Fibroblast of skin of back (primary cell): ENCODE measurements at regions not wholly inside any gene's neighbourhood (a gene's known extent, or its start where the extent isn't known, plus 50 kb on each side); places are given as distances from the start of the nearest gene placed in this dataset.
A peak's percentile ranks its signal among the peaks of the same experiment; 100 is the strongest.
"Not testable (repeated sequence)": the region's sequence is repeated elsewhere in the genome, so short reads cannot be mapped to it uniquely, and the experiment has no call there.

Source experiments
- DNase-seq: peaks from one replicate; pipeline ENCODE4 v3.0.0-alpha.2; 2013

DNA sequence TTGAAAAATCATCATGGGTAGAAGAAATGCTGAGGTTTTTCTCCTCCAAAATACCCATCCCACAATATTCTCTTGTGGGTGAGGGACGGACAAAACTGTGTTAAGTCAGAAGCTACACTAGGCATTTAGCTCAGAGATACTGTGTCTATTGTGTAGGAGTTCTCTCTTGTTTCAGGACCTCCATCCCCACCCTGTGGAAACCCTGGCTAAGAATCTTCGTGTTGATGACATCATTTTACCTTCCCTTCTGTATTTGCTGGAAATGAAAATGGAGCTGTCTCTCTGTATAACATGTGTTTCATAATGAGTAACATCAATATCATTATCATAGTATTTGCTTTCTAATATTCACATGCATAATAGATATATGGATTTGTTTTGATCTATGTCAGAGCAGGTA is 1193.0 kb upstream of the CITED2 start:
- DNase-seq: no peak

DNA sequence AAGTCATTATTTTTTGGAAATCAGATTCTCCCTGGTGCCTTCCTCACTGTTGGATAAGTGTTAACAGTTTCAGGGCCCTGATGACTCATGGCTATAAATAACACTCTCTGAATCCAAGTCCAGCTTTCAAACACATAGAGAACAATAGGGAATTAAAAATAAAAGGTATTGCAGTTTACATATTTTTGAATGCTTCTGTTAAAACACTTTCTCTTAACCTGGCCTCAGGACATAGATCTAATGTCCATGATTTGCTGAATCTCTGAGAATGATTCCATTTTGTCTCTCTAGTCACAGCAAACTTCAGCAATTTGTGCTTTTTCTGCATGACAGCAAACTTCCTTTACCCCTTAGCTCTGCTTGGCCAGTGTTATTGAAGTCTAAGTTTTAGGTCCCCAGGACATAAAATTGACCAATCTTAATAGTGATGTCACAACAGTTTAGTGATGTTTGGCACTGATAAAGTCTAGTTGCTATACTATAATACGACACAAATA is 1192.4 kb upstream of the CITED2 start:
- DNase-seq: peak; percentile 79

- no peak for DNase-seq
Measured at GRCh38 chr6:140563728-140564127, 1189.3 kb upstream of the CITED2 start.

GRCh38 chr6:140561701-140562100 is 1187.3 kb upstream of the CITED2 start:
- DNase-seq: no peak

- no peak for DNase-seq
Measured at GRCh38 chr6:140560671-140561070, 1186.2 kb upstream of the CITED2 start.

DNA sequence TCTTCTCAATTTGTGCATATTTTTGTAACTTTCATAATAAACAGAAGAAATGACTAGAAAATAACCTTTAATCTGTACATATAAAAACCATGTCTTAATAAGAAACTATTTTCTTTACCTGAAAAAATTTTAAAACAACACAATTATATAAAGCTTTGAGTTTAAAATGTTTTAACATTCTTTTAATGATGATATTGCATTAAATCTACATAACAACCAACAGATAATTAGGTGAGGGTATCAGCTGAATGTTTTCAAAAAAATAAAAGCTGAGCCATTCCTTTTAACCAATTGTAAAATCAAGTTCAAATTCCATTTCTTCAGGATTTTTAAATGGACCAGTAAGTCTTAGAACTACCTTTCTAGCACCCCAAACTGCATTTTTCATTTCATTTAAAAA is 1185.0 kb upstream of the CITED2 start:
- no peak for DNase-seq

- no peak for DNase-seq
Measured at GRCh38 chr6:140554421-140554820, 1180.0 kb upstream of the CITED2 start.

DNA sequence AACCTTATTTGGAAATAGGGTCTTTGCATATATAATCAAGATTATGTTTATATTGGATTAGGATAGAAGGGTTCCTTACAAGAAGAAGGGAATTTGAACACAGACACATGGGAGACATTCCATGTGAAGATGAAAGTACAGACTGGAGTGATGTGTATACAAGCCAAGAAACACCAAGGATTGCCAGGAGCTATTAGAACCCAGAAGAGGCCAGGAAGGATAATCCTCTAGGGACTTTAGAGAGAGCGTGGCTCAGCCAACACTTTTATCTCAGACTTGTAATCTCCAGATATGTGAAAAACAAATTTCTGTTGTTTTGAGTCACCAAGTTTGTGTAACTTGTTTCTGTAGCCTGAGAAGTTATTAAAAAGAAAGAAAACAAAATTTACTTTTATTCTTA is 1173.9 kb upstream of the CITED2 start:
- DNase-seq: no peak

DNA sequence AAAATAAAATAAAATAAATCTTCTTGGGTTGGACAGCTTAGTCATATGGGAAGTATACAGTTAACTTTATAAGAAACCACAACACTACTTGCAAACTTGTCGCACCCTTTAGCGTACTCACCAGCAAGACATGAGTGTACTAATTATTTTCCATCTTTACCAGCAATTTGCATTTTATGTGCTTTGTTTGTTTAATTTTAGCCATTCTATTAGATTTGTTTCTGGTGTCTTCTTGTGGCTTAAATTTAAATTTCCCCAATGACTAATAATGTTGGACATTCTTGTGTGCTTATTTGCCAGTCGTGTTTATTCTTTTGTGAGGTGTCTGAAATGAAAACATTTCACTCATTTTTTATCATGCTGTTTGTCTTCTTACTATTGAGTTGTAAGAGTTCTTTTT is 1172.2 kb upstream of the CITED2 start:
- peak; percentile 89 for DNase-seq

DNA sequence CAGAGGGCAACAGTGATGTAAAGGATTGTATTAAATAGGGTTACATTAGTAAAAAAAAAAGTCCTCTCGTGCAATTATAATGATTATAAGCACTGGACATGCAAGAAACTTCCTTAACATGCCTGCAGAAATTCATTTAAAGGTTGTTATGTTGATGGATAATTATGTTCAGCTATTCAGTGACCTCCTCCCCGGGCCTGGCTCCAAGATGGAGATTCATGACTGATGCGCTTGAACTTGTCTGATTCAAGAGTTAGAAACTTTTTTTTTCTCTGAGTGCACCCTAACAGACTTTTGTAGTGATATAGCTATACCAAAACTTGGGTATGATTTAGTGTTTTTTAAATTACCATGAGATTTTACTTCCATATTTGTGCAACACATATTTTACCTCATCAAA is 1170.0 kb upstream of the CITED2 start:
- no peak for DNase-seq

- no peak for DNase-seq
Measured at GRCh38 chr6:140542863-140543262, 1168.4 kb upstream of the CITED2 start.

DNA sequence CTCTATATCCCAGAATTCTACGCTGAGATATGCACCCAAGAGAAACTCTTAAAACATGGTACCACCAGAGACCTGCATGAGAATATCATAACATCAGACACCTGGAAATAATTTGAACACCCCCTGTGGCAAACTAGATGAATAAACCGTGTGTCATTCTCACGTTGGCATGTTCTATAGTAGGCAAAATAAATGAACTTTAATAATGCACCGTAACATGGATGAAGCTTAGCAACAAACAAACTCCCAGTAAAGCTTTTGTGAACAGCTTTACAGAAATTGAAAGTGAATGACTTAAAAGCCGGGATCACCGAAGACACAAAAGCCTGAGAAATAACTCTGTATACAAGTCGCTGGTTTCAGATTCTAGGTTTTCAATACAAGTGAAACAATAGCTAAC is 1166.8 kb upstream of the CITED2 start:
- DNase-seq: peak; percentile 72

- DNase-seq: no peak
Measured at GRCh38 chr6:140540743-140541142, 1166.3 kb upstream of the CITED2 start.

- DNase-seq: peak; percentile 47
Measured at GRCh38 chr6:140538926-140539325, 1164.5 kb upstream of the CITED2 start.

- DNase-seq: peak; percentile 100
Measured at GRCh38 chr6:140537834-140538705, 1163.6 kb upstream of the CITED2 start.

DNA sequence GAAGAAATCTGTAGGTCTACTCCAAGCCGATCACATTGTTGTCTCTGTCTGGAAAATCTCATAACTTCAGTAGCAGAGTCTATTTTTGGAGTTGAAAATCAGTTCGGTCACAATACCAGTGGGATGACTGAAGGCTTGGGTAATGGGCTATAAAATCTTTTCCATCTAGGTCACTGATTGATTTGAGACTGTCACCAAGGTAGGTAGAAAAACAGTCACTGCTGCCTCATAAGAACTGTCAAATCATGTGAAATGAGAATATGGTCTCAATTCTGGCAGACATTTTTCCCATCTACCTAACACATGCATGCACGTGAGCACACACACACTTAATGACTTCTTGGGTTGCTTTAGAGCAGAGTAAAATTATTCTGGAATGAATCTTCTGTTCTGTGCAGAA is 1162.8 kb upstream of the CITED2 start:
- peak; percentile 90 for DNase-seq

DNA sequence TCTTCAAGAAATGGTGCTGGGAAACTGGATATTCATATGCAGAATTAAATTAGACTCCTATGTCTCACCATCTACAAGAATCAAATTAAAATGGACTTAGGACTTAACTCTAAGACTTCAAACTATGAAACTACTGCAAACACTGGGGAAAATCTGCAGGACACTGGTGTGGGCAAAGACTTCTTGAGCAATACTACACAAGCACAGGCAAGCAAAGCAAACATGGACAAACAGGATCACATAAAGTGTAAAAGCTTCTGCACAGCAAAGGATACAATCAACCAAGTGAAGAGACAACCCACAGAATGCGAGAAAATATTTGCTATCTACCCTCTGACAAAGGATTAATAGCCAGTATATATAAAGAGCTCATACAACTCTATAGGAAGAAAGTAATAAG is 1161.1 kb upstream of the CITED2 start:
- no peak for DNase-seq

DNA sequence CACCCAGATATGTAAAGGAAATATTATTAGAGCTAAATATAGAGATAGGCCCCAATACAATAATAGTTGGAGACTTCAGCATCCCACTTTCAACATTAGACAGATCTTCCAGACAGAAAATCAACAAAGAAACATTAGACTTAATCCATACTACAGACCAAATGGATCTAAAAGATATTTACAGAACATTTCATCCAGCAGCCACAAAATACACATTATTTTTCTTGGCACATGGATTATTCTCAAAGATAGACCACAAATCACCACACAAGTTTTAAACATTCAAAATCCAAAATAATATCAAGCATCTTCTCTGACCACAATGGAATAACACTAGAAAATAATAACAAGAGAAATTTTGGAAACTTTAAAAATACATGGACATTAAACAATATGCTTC is 1159.1 kb upstream of the CITED2 start:
- peak; percentile 51 for DNase-seq

DNA sequence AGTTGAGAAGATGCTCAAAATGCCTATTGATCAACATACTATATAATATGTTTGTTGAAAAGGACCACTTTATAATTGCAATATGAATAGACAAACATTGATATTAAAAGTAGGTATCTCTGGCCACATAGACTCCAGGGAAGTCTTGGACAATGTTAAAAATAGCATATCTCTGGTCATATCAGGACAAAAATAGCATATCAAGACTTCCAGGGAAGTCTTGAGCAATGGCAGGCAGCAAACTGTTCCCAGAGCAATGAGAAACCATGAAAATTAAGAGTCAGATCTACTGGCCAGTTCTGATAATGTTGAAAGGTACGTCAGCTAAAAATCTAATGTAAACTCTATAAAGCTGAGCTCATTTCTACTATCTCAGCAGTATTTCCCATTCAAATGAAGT is 1130.3 kb upstream of the CITED2 start:
- no peak for DNase-seq

- peak; percentile 51 for DNase-seq
Measured at GRCh38 chr6:140500849-140501248, 1126.4 kb upstream of the CITED2 start.

DNA sequence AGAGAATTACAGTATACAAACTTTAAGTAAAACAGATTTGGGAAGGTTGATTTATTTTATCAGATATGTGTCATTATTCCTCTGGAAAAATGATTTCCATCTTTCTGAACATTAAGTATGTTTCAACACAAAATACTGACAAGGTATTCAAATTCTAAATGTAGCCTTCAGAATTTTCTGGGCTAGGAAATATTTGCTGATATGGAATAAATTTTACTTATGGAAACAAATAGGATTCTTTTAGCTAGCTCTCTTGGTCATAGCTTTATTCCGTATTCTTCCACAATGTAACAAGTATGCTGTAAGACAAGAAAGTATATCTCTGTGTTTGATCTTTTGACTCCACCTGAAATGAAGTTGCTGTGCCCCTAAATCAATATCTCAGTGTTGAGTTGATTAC is 1125.2 kb upstream of the CITED2 start:
- DNase-seq: no peak

DNA sequence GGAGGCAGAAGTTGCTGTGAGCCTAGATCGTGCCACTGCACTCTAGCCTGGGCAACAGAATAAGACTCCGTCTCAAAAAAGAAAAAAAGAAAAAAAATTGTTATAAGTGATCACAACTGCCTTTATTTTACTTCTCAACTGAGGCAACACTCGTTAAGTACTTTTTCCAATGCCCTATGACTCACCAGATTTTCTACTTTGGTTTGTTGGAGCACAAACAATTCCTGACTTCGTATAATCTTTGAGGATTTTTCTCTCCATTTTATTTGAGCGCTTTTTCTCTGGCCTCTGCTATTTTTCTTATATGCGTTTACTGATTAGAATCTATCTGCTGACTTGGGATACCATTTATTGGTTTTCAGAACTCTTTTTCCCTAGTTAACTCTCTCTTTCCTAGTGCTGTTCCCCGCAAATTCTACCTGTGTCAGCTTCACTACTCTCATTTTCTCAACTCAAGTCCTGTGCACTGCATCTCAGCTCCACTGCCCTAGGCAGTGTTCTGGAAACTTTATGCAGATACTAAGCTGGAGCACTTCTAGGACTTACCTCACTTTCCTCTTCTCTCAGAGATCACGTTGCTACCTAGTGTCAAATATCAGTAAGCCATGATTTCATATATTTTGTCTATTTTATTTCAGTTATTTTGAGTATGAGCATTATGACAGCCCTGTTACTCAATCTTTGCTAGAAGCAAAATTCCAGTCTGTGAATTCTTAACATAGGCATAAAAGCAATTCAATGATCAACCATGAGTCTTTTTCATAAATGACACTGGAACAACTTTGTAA is 1120.1 kb upstream of the CITED2 start:
- peak; percentile 41 for DNase-seq

DNA sequence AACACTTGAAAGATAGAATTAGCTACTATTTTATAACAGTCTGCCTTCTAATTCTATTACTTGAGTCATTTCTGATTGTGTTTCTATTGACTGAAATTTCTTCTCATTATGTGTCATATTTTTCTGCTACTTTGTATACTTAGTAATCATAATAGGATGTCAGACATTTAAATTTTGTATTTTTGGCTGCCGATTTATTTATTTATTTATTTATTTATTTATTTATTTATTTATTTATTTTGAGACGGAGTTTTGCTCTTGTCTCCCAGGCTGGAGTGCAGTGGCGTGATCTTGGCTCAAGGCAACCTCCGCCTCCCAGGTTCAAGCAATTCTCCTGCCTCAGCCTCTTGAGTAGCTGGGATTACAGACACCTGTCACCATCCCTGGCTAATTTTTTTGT is 1119.0 kb upstream of the CITED2 start:
- not testable (repeated sequence) for DNase-seq

DNA sequence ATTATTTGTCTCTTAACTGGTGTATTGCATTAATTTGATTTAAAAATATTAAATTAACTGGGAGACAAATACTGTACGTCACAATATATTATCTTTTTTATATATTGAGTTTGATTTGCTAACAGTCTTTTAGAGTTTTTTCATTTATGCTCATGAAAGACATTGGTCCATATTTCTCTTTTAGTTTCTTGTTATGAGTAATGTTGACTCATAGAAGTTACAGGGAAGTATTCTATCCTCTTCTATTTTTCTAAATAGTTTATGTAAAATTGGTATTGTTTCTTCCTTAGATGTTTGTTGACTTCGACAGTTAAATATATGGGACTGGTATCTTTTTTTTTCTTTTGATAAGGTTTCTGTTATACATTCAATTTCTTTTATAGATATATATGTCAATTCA is 1115.6 kb upstream of the CITED2 start:
- DNase-seq: peak; percentile 44
